HepG2 (cell line): ENCODE measurements at regions not wholly inside any gene's neighbourhood (a gene's known extent, or its start where the extent isn't known, plus 50 kb on each side); places are given as distances from the start of the nearest gene placed in this dataset.

Experiments
- CBFB ChIP-seq: sonication (generic); formaldehyde crosslinking; IDR thresholded peaks from 2 replicates; pipeline ENCODE4 v1.4.0; 2020; ENCODE audit warnings: missing genetic modification reagents
- CREB1 ChIP-seq, 2 experiments: fragments of 450-650 bp in 1 of 2; IDR thresholded peaks; 2 replicates each; pipeline ENCODE4 v1.6.1; 2016 to 2017; ENCODE audit warnings: control low read depth in 1 of 2, mild to moderate bottlenecking in 1 of 2, missing compliant biosample characterization in 1 of 2, missing genetic modification characterization in 1 of 2
- DNMT3B ChIP-seq: conservative IDR thresholded peaks from 2 replicates; pipeline ENCODE4 v1.6.1; 2016; ENCODE audit warnings: missing biosample characterization, control low read depth
- HMG20A ChIP-seq: IDR thresholded peaks from 2 replicates; pipeline ENCODE4 v1.6.1; 2016; ENCODE audit warnings: borderline replicate concordance
- KAT2B ChIP-seq: fragments of 150-350 bp; IDR thresholded peaks from 2 replicates; pipeline ENCODE4 v1.6.1; 2014; ENCODE audit warnings: low read depth, low read length, borderline replicate concordance
- KLF6 ChIP-seq: IDR thresholded peaks from 2 replicates; pipeline ENCODE4 v1.8.0; 2016; ENCODE audit warnings: missing biosample characterization, missing genetic modification reagents
- KMT2B ChIP-seq: IDR thresholded peaks from 2 replicates; pipeline ENCODE4 v1.6.1; 2016; ENCODE audit warnings: missing genetic modification reagents, missing compliant biosample characterization
- ZFP37 ChIP-seq: sonication (generic); formaldehyde crosslinking; IDR thresholded peaks from 2 replicates; pipeline ENCODE4 v1.4.0; 2020; ENCODE audit warnings: missing genetic modification reagents, borderline replicate concordance
- ZMYM4 ChIP-seq: sonication (generic); formaldehyde crosslinking; IDR thresholded peaks from 2 replicates; pipeline ENCODE4 v1.8.1; 2023; ENCODE audit warnings: mild to moderate bottlenecking, missing genetic modification reagents
- ZNF577 ChIP-seq: sonication (generic); formaldehyde crosslinking; IDR thresholded peaks from 2 replicates; pipeline ENCODE4 v1.4.0; 2020; ENCODE audit warnings: mild to moderate bottlenecking, low read depth, missing genetic modification reagents, borderline replicate concordance
- TF ChIP-seq, protein P1 (sequence below): IDR thresholded peaks from 2 replicates; pipeline ENCODE4 v1.6.1; 2016; ENCODE audit warnings: control low read depth
- TF ChIP-seq, protein P2 (sequence below): sonication (generic); formaldehyde crosslinking; IDR thresholded peaks from 2 replicates; pipeline ENCODE4 v1.4.0; 2020; ENCODE audit warnings: mild to moderate bottlenecking, low read depth, missing genetic modification reagents
- TF ChIP-seq, protein P3 (sequence below): fragments of 450-650 bp; IDR thresholded peaks from 2 replicates; pipeline ENCODE4 v1.6.1; 2017; ENCODE audit warnings: mild to moderate bottlenecking

DNA sequence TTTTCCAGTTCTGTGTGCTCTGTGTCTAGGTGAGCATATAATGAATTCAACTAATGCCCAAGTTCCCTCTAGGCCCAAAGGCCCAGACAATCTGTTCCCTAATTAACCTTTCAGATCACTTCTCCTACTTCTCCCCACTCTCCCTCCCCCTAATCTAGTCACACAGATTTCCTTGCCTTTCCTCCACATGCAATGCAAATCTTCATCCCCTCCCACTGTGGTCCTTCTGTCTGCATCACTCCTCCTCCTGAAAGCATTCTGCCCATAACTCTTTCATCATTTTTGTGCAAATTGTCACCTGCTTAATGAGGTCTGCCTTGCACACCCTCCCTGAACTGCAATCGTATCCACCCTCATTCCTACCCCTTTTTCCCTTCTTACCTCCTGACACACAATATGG, 346.6 kb downstream of the FBXO8 start (continued):
- no peak for TF ChIP-seq CREB1 (IDR thresholded peaks at IDR 0.05)
- no peak for TF ChIP-seq CREB1 (CRISPR knock-in tag; IDR thresholded peaks at IDR 0.05)
- no peak for TF ChIP-seq ZFP37 (CRISPR knock-in tag)
- TF ChIP-seq HMG20A (CRISPR knock-in tag): no peak
- TF ChIP-seq, protein P1, sequence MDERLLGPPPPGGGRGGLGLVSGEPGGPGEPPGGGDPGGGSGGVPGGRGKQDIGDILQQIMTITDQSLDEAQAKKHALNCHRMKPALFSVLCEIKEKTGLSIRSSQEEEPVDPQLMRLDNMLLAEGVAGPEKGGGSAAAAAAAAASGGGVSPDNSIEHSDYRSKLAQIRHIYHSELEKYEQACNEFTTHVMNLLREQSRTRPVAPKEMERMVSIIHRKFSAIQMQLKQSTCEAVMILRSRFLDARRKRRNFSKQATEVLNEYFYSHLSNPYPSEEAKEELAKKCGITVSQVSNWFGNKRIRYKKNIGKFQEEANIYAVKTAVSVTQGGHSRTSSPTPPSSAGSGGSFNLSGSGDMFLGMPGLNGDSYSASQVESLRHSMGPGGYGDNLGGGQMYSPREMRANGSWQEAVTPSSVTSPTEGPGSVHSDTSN (CRISPR knock-in tag): no peak
- no peak for TF ChIP-seq CBFB (CRISPR knock-in tag)
- no peak for TF ChIP-seq KMT2B (CRISPR knock-in tag)
- TF ChIP-seq, protein P2, sequence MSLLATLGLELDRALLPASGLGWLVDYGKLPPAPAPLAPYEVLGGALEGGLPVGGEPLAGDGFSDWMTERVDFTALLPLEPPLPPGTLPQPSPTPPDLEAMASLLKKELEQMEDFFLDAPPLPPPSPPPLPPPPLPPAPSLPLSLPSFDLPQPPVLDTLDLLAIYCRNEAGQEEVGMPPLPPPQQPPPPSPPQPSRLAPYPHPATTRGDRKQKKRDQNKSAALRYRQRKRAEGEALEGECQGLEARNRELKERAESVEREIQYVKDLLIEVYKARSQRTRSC (CRISPR knock-in tag): no peak
- TF ChIP-seq KLF6: no peak
- TF ChIP-seq KAT2B: no peak
- TF ChIP-seq ZNF577: no peak
- TF ChIP-seq ZMYM4 (CRISPR knock-in tag): no peak
- TF ChIP-seq DNMT3B (CRISPR knock-in tag): no peak
- TF ChIP-seq, protein P3, sequence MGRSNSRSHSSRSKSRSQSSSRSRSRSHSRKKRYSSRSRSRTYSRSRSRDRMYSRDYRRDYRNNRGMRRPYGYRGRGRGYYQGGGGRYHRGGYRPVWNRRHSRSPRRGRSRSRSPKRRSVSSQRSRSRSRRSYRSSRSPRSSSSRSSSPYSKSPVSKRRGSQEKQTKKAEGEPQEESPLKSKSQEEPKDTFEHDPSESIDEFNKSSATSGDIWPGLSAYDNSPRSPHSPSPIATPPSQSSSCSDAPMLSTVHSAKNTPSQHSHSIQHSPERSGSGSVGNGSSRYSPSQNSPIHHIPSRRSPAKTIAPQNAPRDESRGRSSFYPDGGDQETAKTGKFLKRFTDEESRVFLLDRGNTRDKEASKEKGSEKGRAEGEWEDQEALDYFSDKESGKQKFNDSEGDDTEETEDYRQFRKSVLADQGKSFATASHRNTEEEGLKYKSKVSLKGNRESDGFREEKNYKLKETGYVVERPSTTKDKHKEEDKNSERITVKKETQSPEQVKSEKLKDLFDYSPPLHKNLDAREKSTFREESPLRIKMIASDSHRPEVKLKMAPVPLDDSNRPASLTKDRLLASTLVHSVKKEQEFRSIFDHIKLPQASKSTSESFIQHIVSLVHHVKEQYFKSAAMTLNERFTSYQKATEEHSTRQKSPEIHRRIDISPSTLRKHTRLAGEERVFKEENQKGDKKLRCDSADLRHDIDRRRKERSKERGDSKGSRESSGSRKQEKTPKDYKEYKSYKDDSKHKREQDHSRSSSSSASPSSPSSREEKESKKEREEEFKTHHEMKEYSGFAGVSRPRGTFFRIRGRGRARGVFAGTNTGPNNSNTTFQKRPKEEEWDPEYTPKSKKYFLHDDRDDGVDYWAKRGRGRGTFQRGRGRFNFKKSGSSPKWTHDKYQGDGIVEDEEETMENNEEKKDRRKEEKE: no peak
- TF ChIP-seq, all 625 proteins: peak for 0
